ENCODE measurements at regions not wholly inside any gene's neighbourhood (a gene's known extent, or its start where the extent isn't known, plus 50 kb on each side); places are given as distances from the start of the nearest gene placed in this dataset.

DNA sequence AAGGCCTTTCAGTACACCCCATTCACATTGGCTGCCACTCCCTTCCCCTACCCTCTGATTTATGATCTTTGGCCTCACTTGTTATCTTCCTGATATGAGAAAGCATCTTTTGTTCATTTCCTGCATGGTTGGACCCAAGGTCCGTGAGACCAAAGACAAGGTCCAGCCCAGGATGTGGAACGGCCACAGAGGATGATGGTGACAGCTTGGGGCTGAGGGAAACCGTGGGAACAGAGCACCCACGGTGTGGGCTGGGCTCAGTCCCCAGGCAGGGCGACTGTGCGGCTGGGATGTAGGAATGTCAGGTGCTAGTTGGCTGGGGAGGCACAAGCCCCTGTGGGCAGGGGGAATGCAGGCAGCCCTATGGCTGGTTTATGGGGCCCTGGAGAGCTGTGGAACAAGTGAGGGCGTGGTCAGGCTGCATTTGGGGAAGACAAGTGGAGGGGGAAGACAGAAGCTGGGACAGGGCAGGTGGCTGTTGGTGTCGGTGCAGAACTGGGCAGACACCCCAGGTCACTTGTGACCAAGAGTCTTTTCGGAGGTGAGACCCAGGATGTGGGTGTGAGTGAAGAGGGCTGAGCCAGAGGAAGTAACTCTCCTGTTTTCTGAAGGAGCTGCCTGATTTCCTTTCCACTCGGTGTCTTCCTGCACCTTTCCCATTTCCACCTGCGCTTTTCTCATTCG, 51.7 kb upstream of the IGFBP3 start:
- no peak for DNase-seq

DNA sequence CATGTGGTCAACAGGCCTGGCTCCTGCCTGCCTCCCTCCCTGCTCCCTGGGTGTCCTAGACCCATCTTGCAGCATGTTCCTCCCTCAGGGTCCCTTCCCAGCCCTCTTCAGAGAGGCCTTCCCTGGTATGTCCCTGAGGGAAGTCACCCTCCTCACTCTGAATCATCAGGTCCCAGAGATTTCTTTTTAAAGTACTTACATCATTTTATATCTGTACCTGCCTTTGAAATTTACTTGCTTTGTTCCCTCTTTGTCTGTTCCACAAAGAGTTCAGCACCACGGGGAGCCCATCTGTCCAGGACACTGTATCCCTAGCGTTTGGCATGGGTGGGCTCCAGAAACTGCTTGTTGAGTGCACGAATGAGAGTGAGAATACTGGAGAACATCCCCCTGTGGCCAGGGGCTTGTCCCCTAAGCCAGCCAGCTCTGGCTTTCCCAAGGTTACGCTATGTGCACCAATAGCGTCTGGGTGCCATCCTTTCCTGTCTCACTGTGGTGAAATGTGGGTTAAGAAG, 50.6 kb upstream of the IGFBP3 start:
- no peak for DNase-seq

DNA sequence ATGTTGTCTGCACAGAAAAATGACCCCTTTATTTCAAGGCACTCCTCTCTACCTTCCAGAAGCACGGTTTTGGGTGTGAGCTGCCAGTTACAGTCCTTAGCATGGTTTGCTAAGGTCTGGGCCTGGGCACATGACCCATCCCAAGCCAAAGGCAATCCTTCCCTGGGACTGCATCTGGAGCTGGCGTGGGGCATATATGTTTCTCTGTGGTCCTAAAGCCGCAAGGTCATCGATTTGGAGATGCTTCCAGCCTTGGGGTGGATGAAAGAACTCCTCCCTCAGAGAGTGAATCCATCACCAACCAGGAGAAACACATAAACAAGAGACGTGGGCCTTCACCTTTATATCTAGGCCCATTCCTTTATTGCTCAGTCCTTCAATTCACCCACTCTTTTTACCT, 50.1 kb upstream of the IGFBP3 start:
- DNase-seq: no peak
